GM23338 (cell line): ENCODE measurements at regions not wholly inside any gene's neighbourhood (a gene's known extent, or its start where the extent isn't known, plus 50 kb on each side); places are given as distances from the start of the nearest gene placed in this dataset.

Experiments used
- ATAC-seq: fragments of 200-7000 bp; cut with Tn5 transposase; 3 replicates; pipeline ENCODE4 v1.9.1; 2020
- DNase-seq: peaks from one replicate; pipeline ENCODE4 v3.0.0-alpha.2; 2015; ENCODE audit warnings: low spot score
- H2AFZ ChIP-seq: fragments of 200-600 bp; sonication (generic); 2 replicates; pipeline ENCODE4 v1.8.0; 2016; ENCODE audit warnings: antibody characterized with exemption, mild to moderate bottlenecking, moderate library complexity
- H3F3A ChIP-seq: fragments of 200-600 bp; sonication (generic); replicated peaks from 2 replicates; pipeline ENCODE4 v1.8.0; 2017; ENCODE audit warnings: antibody characterized with exemption, mixed run types, low read depth
- H3K27ac ChIP-seq: fragments of 200-600 bp; sonication (generic); 2 replicates; pipeline ENCODE4 v1.6.1; 2016; ENCODE audit warnings: low read depth
- H3K27me3 ChIP-seq: fragments of 200-600 bp; sonication (generic); 2 replicates; pipeline ENCODE4 v1.8.0; 2016; ENCODE audit warnings: mild to moderate bottlenecking, mixed run types, moderate library complexity; ENCODE audit not compliant: insufficient read depth
- H3K36me3 ChIP-seq: fragments of 200-600 bp; sonication (generic); 2 replicates; pipeline ENCODE4 v1.8.0; 2016; ENCODE audit warnings: mild to moderate bottlenecking; ENCODE audit not compliant: insufficient read depth
- H3K4me1 ChIP-seq: fragments of 200-600 bp; sonication (generic); 2 replicates; pipeline ENCODE4 v1.8.0; 2016; ENCODE audit warnings: mild to moderate bottlenecking, moderate library complexity; ENCODE audit not compliant: insufficient read depth
- H3K4me2 ChIP-seq: fragments of 200-600 bp; sonication (generic); 2 replicates; pipeline ENCODE4 v1.7.1; 2017; ENCODE audit warnings: mixed run types
- H3K4me3 ChIP-seq: fragments of 200-600 bp; sonication (generic); 2 replicates; pipeline ENCODE4 v1.6.1; 2016; ENCODE audit warnings: mixed run types
- H3K79me2 ChIP-seq: fragments of 200-600 bp; sonication (generic); replicated peaks from 2 replicates; pipeline ENCODE4 v1.8.0; 2017; ENCODE audit warnings: mild to moderate bottlenecking; ENCODE audit not compliant: insufficient read depth
- H3K9me2 ChIP-seq: fragments of 200-600 bp; sonication (generic); 2 replicates; pipeline ENCODE4 v1.8.0; 2017; ENCODE audit not compliant: insufficient read depth
- H4K20me1 ChIP-seq: fragments of 200-600 bp; sonication (generic); replicated peaks from 2 replicates; pipeline ENCODE4 v1.8.0; 2017; ENCODE audit warnings: mild to moderate bottlenecking; ENCODE audit not compliant: insufficient read depth
- H3K27ac Mint-ChIP-seq: 2 replicates; pipeline ENCODE4 v1.8.0; 2020; ENCODE audit warnings: inconsistent platforms, mild to moderate bottlenecking, moderate library complexity, mixed read lengths
- H3K27me3 Mint-ChIP-seq: 3 replicates; pipeline ENCODE4 v1.8.0; 2022; ENCODE audit warnings: low read depth, mild to moderate bottlenecking, moderate library complexity, mixed read lengths, inconsistent platforms; ENCODE audit not compliant: insufficient read depth, poor library complexity
- H3K36me3 Mint-ChIP-seq: 3 replicates; pipeline ENCODE4 v1.8.0; 2021; ENCODE audit warnings: low read depth, mild to moderate bottlenecking, inconsistent platforms, moderate library complexity, mixed read lengths
- H3K4me1 Mint-ChIP-seq: 3 replicates; pipeline ENCODE4 v1.8.0; 2020; ENCODE audit warnings: mild to moderate bottlenecking, inconsistent platforms, mixed read lengths
- H3K4me3 Mint-ChIP-seq: 3 replicates; pipeline ENCODE4 v1.8.0; 2021; ENCODE audit warnings: moderate library complexity, mild to moderate bottlenecking, inconsistent platforms, mixed read lengths
- H3K9me3 Mint-ChIP-seq: 3 replicates; pipeline ENCODE4 v1.8.0; 2020; ENCODE audit warnings: moderate library complexity, mild to moderate bottlenecking, inconsistent platforms, mixed read lengths
- CREB1 ChIP-seq: fragments of 250-450 bp; sonication (Bioruptor Pico); IDR thresholded peaks from 2 replicates; pipeline ENCODE4 v1.5.0; 2020; ENCODE audit warnings: low read depth, mild to moderate bottlenecking, moderate library complexity
- CTCF ChIP-seq, 2 experiments: fragments of 200-600 bp in 1 of 2; sonication (generic) in 1 of 2; conservative IDR thresholded peaks; 2 replicates each; pipeline versions ENCODE4 v1.5.1 to v1.6.1; 2016 to 2017; ENCODE audit warnings: antibody characterized with exemption in 2 of 2, low read depth in 2 of 2, mild to moderate bottlenecking in 2 of 2, moderate library complexity in 1 of 2
- EZH2phosphoT487 ChIP-seq: fragments of 200-600 bp; sonication (generic); IDR thresholded peaks from one replicate; pipeline ENCODE4 v1.8.1; 2018; ENCODE audit warnings: antibody characterized with exemption; ENCODE audit not compliant: unreplicated experiment
- NANOG ChIP-seq: IDR thresholded peaks from 2 replicates; pipeline ENCODE4 v1.6.1; 2016; ENCODE audit warnings: antibody characterized with exemption, borderline replicate concordance
- ZNF331 ChIP-seq: fragments of 250-450 bp; sonication (Bioruptor Pico); IDR thresholded peaks from 2 replicates; pipeline ENCODE4 v1.5.0; 2020; ENCODE audit warnings: low read depth, mild to moderate bottlenecking, moderate library complexity
- TF ChIP-seq, protein P1 (sequence below): IDR thresholded peaks from one replicate; pipeline ENCODE4 v1.6.1; 2018; ENCODE audit warnings: antibody characterized with exemption; ENCODE audit not compliant: unreplicated experiment

DNA sequence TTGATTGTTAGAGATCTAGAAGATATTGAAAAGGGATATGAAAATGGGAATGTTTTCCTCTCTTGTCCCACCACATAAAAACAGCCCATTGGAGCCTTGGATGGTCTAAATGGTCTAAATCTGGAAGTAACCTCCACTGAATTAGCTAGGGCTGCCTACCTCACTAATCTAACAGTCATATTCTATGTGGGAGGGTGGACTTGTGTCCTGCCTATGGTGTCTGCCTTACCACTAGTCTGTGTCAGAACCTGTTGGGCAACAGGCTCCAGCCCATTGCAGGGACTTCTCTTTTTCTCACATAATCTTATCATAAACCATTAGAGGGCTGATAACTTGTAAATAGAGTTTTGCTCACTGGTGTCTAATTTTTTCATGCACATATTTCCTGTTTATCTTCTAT is 548.8 kb upstream of the CDH18 start (continued):
- TF ChIP-seq CTCF (conservative IDR thresholded peaks at IDR 0.05; ENCODE audit: low read depth in 2 of 2) (no peak), NANOG (no peak), CREB1 (CRISPR knock-in tag) (no peak), ZNF331 (CRISPR knock-in tag) (no peak)

- no peaks in the 10 kb centered on the region for H3K4me1 ChIP-seq
- H3K27ac ChIP-seq: no peak overlapping the region
- Mint-ChIP-seq H3K27ac (no peak overlapping the region), H3K36me3 (no peaks in the 10 kb centered on the region), H3K27me3 (no peaks in the 10 kb centered on the region), H3K9me3 (peaks cover 3% of the 10 kb centered on the region; the same call in 1 of the 3 replicates), H3K4me3 (no peak overlapping the region), H3K4me1 (no peaks in the 10 kb centered on the region)
- DNase-seq: no peak
- TF ChIP-seq CTCF (conservative IDR thresholded peaks at IDR 0.05; ENCODE audit: low read depth in 2 of 2) (no peak), EZH2phosphoT487 (no peak)
- TF ChIP-seq, protein P1, sequence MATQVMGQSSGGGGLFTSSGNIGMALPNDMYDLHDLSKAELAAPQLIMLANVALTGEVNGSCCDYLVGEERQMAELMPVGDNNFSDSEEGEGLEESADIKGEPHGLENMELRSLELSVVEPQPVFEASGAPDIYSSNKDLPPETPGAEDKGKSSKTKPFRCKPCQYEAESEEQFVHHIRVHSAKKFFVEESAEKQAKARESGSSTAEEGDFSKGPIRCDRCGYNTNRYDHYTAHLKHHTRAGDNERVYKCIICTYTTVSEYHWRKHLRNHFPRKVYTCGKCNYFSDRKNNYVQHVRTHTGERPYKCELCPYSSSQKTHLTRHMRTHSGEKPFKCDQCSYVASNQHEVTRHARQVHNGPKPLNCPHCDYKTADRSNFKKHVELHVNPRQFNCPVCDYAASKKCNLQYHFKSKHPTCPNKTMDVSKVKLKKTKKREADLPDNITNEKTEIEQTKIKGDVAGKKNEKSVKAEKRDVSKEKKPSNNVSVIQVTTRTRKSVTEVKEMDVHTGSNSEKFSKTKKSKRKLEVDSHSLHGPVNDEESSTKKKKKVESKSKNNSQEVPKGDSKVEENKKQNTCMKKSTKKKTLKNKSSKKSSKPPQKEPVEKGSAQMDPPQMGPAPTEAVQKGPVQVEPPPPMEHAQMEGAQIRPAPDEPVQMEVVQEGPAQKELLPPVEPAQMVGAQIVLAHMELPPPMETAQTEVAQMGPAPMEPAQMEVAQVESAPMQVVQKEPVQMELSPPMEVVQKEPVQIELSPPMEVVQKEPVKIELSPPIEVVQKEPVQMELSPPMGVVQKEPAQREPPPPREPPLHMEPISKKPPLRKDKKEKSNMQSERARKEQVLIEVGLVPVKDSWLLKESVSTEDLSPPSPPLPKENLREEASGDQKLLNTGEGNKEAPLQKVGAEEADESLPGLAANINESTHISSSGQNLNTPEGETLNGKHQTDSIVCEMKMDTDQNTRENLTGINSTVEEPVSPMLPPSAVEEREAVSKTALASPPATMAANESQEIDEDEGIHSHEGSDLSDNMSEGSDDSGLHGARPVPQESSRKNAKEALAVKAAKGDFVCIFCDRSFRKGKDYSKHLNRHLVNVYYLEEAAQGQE: no peak
- H3K9me2 ChIP-seq: no peaks in the 10 kb centered on the region
- no peak overlapping the region for H3K4me3 ChIP-seq
- H3F3A ChIP-seq: no peaks in the 10 kb centered on the region
- no peaks in the 10 kb centered on the region for H3K79me2 ChIP-seq
- no peak overlapping the region for H2AFZ ChIP-seq
- no peaks in the 10 kb centered on the region for H3K36me3 ChIP-seq
- no peaks in the 10 kb centered on the region for H3K27me3 ChIP-seq
- ATAC-seq: no peak
- H3K4me2 ChIP-seq: no peak overlapping the region
- no peaks in the 10 kb centered on the region for H4K20me1 ChIP-seq
Measured at GRCh38 chr5:20536341-20536740, 548.3 kb upstream of the CDH18 start.
